ENCODE measurements at regions not wholly inside any gene's neighbourhood (a gene's known extent, or its start where the extent isn't known, plus 50 kb on each side); places are given as distances from the start of the nearest gene placed in this dataset.

GRCh38 chr4:23401572-23401971 lies 488.3 kb downstream of the PPARGC1A start:
- DNase-seq (ENCODE audit: low spot score), result no peak

GRCh38 chr4:23392860-23393458 lies 496.9 kb downstream of the PPARGC1A start:
- no peak for DNase-seq (ENCODE audit: low spot score)

- no peak for DNase-seq (ENCODE audit: low spot score)
Observed at GRCh38 chr4:23390246-23390645, 499.6 kb downstream of the PPARGC1A start.

GRCh38 chr4:23388699-23389395 lies 501.0 kb downstream of the PPARGC1A start:
- no peak for DNase-seq (ENCODE audit: low spot score)

- DNase-seq (ENCODE audit: low spot score), result no peak
Observed at GRCh38 chr4:23388255-23388654, 501.6 kb downstream of the PPARGC1A start.

- no peak for DNase-seq (ENCODE audit: low spot score)
Observed at GRCh38 chr4:23384741-23385140, 505.1 kb downstream of the PPARGC1A start.

- DNase-seq (ENCODE audit: low spot score), result no peak
Observed at GRCh38 chr4:23382879-23383278, 507.0 kb downstream of the PPARGC1A start.

- DNase-seq (ENCODE audit: low spot score), result no peak
Observed at GRCh38 chr4:23374259-23374658, 515.6 kb downstream of the PPARGC1A start.

GRCh38 chr4:23373261-23373660 lies 516.6 kb downstream of the PPARGC1A start:
- DNase-seq (ENCODE audit: low spot score), result peak; percentile 46

- no peak for DNase-seq (ENCODE audit: low spot score)
Observed at GRCh38 chr4:23371533-23371932, 518.3 kb downstream of the PPARGC1A start.

- DNase-seq (ENCODE audit: low spot score), result no peak
Observed at GRCh38 chr4:23369331-23369730, 520.5 kb downstream of the PPARGC1A start.

GRCh38 chr4:23368081-23368697 lies 521.7 kb downstream of the PPARGC1A start:
- no peak for DNase-seq (ENCODE audit: low spot score)

GRCh38 chr4:23366557-23366906 lies 523.3 kb downstream of the PPARGC1A start:
- no peak for DNase-seq (ENCODE audit: low spot score)

- no peak for DNase-seq (ENCODE audit: low spot score)
Observed at GRCh38 chr4:23365871-23366556, 523.8 kb downstream of the PPARGC1A start.

GRCh38 chr4:23365086-23365485 lies 524.8 kb downstream of the PPARGC1A start:
- no peak for DNase-seq (ENCODE audit: low spot score)

- DNase-seq (ENCODE audit: low spot score), result no peak
Observed at GRCh38 chr4:23364167-23364566, 525.7 kb downstream of the PPARGC1A start.

- no peak for DNase-seq (ENCODE audit: low spot score)
Observed at GRCh38 chr4:23361453-23361852, 528.4 kb downstream of the PPARGC1A start.

- no peak for DNase-seq (ENCODE audit: low spot score)
Observed at GRCh38 chr4:23360718-23361117, 529.1 kb downstream of the PPARGC1A start.

GRCh38 chr4:23355258-23355657 lies 534.6 kb downstream of the PPARGC1A start:
- DNase-seq (ENCODE audit: low spot score), result no peak

- no peak for DNase-seq (ENCODE audit: low spot score)
Observed at GRCh38 chr4:23353200-23353599, 536.6 kb downstream of the PPARGC1A start.

GRCh38 chr4:23348789-23349498 lies 540.9 kb downstream of the PPARGC1A start:
- no peak for DNase-seq (ENCODE audit: low spot score)

- no peak for DNase-seq (ENCODE audit: low spot score)
Observed at GRCh38 chr4:23337292-23337691, 552.6 kb downstream of the PPARGC1A start.
